K562 (cell line): ENCODE measurements at regions not wholly inside any gene's neighbourhood (a gene's known extent, or its start where the extent isn't known, plus 50 kb on each side); places are given as distances from the start of the nearest gene placed in this dataset.

Source experiments
- ATAC-seq: fragments of 200-7000 bp; cut with Tn5 transposase; 3 replicates; pipeline ENCODE4 v1.9.1; 2020; ENCODE audit warnings: moderate library complexity
- BruUV-seq: library from RNA; stranded (reverse); fragments of 400-500 nt; replicated peaks from 2 replicates; lab custom pipeline; 2021; lab: Mats Ljungman, UMichigan
- CTCF ChIA-PET: fragments of 300-600 bp; formaldehyde crosslinking; extraction: SDS; loops from one replicate; lab custom pipeline; 2021; ENCODE audit warnings: low intra/inter-chr PET ratio; lab: Yijun Ruan, JAX
- POLR2A ChIA-PET: fragments of 300-600, 350-650 bp; sonication (Branson Sonifier 250); formaldehyde crosslinking; extraction: SDS; loops from one replicate; lab custom pipeline; 2021; ENCODE audit warnings: antibody characterized with exemption, inconsistent platforms; lab: Yijun Ruan, JAX
- DNase-seq, 4 experiments: peaks; one replicate each; pipeline versions ENCODE4 v3.0.0 to v3.0.0-alpha.2; 2011 to 2018; ENCODE audit warnings: low spot score in 3 of 4, mixed read lengths in 3 of 4; ENCODE audit errors: extremely low read depth in 1 of 4
- FAIRE-seq: peaks from 2 replicates; lab custom pipeline; 2011; peaks lifted over from hg19 to GRCh38; lab: Jason Lieb, UNC
- H2AFZ ChIP-seq: 2 replicates; pipeline ENCODE4 v1.6.0; 2011; ENCODE audit warnings: low read depth, low read length, control low read depth, inconsistent platforms
- H3K27ac ChIP-seq: fragments of 200-600 bp; 3 replicates; pipeline ENCODE4 v1.8.0; 2011; ENCODE audit warnings: low read depth, mild to moderate bottlenecking, control low read depth, inconsistent platforms, low read length, moderate library complexity, mixed read lengths; ENCODE audit errors: extremely low read depth
- H3K27me3 ChIP-seq, 2 experiments: fragments of 300-600 bp in 1 of 2; 2 replicates in 1 of 2; 3 replicates in 1 of 2; pipeline versions ENCODE4 v1.6.0 to v1.8.0; 2011; ENCODE audit warnings: inconsistent platforms in 2 of 2, low read length in 2 of 2, mild to moderate bottlenecking in 1 of 2, mixed read lengths in 1 of 2, moderate library complexity in 1 of 2; ENCODE audit not compliant: control insufficient read depth in 2 of 2, insufficient read depth in 2 of 2
- H3K36me3 ChIP-seq: fragments of 300-600 bp; 3 replicates; pipeline ENCODE4 v1.8.0; 2011; ENCODE audit warnings: mild to moderate bottlenecking, low read length, inconsistent platforms; ENCODE audit not compliant: control insufficient read depth, insufficient read depth
- H3K4me1 ChIP-seq, 2 experiments: fragments of 200-600 bp in 1 of 2; replicated peaks in 1 of 2; 2 replicates in 1 of 2; 3 replicates in 1 of 2; pipeline versions ENCODE4 v1.5.1 to v1.8.0; 2011; ENCODE audit warnings: inconsistent platforms in 2 of 2, low read length in 2 of 2, mild to moderate bottlenecking in 1 of 2, mixed read lengths in 1 of 2, moderate library complexity in 1 of 2; ENCODE audit not compliant: control insufficient read depth in 2 of 2, insufficient read depth in 2 of 2
- H3K4me2 ChIP-seq: 2 replicates; pipeline ENCODE4 v1.6.1; 2011; ENCODE audit warnings: low read length, control low read depth, inconsistent platforms, mixed read lengths; ENCODE audit not compliant: insufficient read depth
- H3K4me3 ChIP-seq: fragments of 200-600 bp; sonication (generic), shearing (Covaris generic); 2 replicates; pipeline ENCODE4 v1.5.1; 2016; ENCODE audit warnings: control low read depth, inconsistent platforms
- H3K79me2 ChIP-seq: fragments of 200-600 bp; 3 replicates; pipeline ENCODE4 v1.8.0; 2011; ENCODE audit warnings: low read length, inconsistent platforms; ENCODE audit not compliant: control insufficient read depth, insufficient read depth
- H3K9ac ChIP-seq, 2 experiments: 2 replicates each; pipeline versions ENCODE4 v1.6.0 to v1.6.1; 2011; ENCODE audit warnings: low read depth in 2 of 2, low read length in 2 of 2, control low read depth in 1 of 2, inconsistent platforms in 1 of 2, mild to moderate bottlenecking in 1 of 2, mixed read lengths in 1 of 2; ENCODE audit not compliant: insufficient read depth in 1 of 2
- H3K9me1 ChIP-seq: one replicate; pipeline ENCODE4 v1.6.0; 2011; ENCODE audit warnings: inconsistent platforms, mild to moderate bottlenecking, low read length, moderate library complexity; ENCODE audit not compliant: control insufficient read depth, insufficient read depth
- H3K9me3 ChIP-seq: replicated peaks from 2 replicates; pipeline ENCODE4 v1.5.1; 2011; ENCODE audit warnings: low read depth, low read length, inconsistent platforms; ENCODE audit not compliant: control insufficient read depth, insufficient read depth
- H4K20me1 ChIP-seq: replicated peaks from 2 replicates; pipeline ENCODE4 v1.6.1; 2011; ENCODE audit warnings: low read length, inconsistent platforms, mixed read lengths; ENCODE audit not compliant: control insufficient read depth, insufficient read depth
- FOS ChIP-seq: IDR thresholded peaks from 3 replicates; pipeline ENCODE4 v1.6.1; 2011; ENCODE audit not compliant: insufficient read length; ENCODE audit errors: extremely low read depth
- FOXM1 ChIP-seq, 2 experiments: fragments of 450-650 bp in 1 of 2; sonication (generic) in 1 of 2; formaldehyde crosslinking in 1 of 2; IDR thresholded peaks; 2 replicates each; pipeline versions ENCODE4 v1.6.1 to v1.9.0; 2017 to 2022; ENCODE audit warnings: low read depth in 2 of 2, mild to moderate bottlenecking in 2 of 2, missing genetic modification reagents in 1 of 2, moderate library complexity in 1 of 2
- HDAC2 ChIP-seq: fragments of 450-650 bp; IDR thresholded peaks from 2 replicates; pipeline ENCODE4 v1.6.1; 2016; ENCODE audit warnings: mild to moderate bottlenecking
- PRPF4 ChIP-seq: fragments of 200-400 bp; formaldehyde crosslinking; IDR thresholded peaks from one replicate; pipeline ENCODE4 v1.6.1; 2017; ENCODE audit warnings: low read length, low read depth, mild to moderate bottlenecking; ENCODE audit not compliant: insufficient read depth, poor library complexity, severe bottlenecking
- ZNF507 ChIP-seq: conservative IDR thresholded peaks from 2 replicates; pipeline ENCODE4 v1.6.1; 2017; ENCODE audit warnings: missing genetic modification characterization, missing compliant biosample characterization
- ZNF583 ChIP-seq: fragments of 250-450 bp; sonication (Bioruptor Pico); IDR thresholded peaks from 2 replicates; pipeline ENCODE4 v1.4.0; 2020
- ZNF77 ChIP-seq: fragments of 250-450 bp; sonication (Bioruptor Pico); IDR thresholded peaks from 2 replicates; pipeline ENCODE4 v1.5.0; 2020
- WGBS: fragments of 100-300 bp; shearing (Covaris generic); methylation state at CpG from one replicate; pipeline ENCODE4 v1.1.6; 2016; ENCODE audit warnings: low coverage, mixed read lengths; ENCODE audit not compliant: insufficient coverage; ENCODE audit errors: missing lambda C conversion rate; 5-methylcytosine and 5-hydroxymethylcytosine counted together
- in situ Hi-C: fragments of 300-500 bp; cut with MboI; formaldehyde crosslinking; loops from 4 replicates; pipeline ENCODE4 v1.15.0; 2018; ENCODE audit warnings: inconsistent platforms, mixed read lengths
- intact Hi-C: fragments of 100-400 bp; cut with micrococcal nuclease; formaldehyde crosslinking; loops from 2 replicates; pipeline ENCODE4 v1.14.2; 2022
- TF ChIP-seq, protein P1 (sequence below), 2 experiments: fragments of 450-650 bp; IDR thresholded peaks; 2 replicates each; pipeline ENCODE4 v1.6.1; 2018; ENCODE audit warnings: mild to moderate bottlenecking in 2 of 2, low read depth in 1 of 2; ENCODE audit not compliant: partially characterized antibody in 2 of 2
- TF ChIP-seq, protein P2 (sequence below): sonication (generic); formaldehyde crosslinking; IDR thresholded peaks from 2 replicates; pipeline ENCODE4 v1.8.1; 2022; ENCODE audit warnings: missing genetic modification reagents
- TF ChIP-seq, protein P3 (sequence below): sonication (generic); formaldehyde crosslinking; IDR thresholded peaks from 2 replicates; pipeline ENCODE4 v1.8.1; 2022; ENCODE audit warnings: missing genetic modification reagents

DNA sequence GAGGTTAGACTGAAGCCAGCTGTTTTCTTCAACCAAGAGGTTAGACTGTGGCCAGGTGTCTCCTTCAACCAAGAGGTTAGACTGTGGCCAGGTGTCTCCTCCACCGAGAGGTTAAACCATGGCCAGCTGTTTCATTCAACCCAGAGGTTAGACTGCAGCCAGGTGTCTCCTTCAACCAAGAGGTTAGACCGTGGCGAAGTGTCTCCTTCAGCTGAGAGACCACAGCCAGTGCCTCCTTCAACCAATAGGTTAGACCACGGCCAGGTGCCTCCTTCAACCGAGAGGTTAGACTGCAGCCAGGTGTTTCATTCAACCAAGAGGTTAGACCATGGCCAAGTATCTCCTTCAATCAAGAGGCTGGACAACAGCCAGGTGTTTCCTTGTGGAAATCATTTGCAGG, 498.1 kb downstream of the TBC1D22A start:
- no peaks in the 10 kb centered on the region for H3K36me3 ChIP-seq
- no peak for ATAC-seq
- H3K27me3 ChIP-seq = peaks cover 0 to 17% of the 10 kb centered on the region in 2 experiments; a peak in 2 of 5 replicates
- H3K4me2 ChIP-seq = no peak overlapping the region
- in situ Hi-C loops (no loop called here), intact Hi-C loops (no loop called here)
- no peaks in the 10 kb centered on the region for H3K79me2 ChIP-seq
- ChIA-PET POLR2A (no interaction called here), CTCF (no interaction called here)
- H3K4me1 ChIP-seq = no peaks in the 10 kb centered on the region
- WGBS = 8% methylated on average over 4 of the region's 5 CpGs
- no TSS peak for BruUV-seq
- H3K9me3 ChIP-seq = no peaks in the 10 kb centered on the region
- no peaks in the 10 kb centered on the region for H3K9me1 ChIP-seq
- no peak overlapping the region for H3K4me3 ChIP-seq
- H4K20me1 ChIP-seq = no peaks in the 10 kb centered on the region
- H3K9ac ChIP-seq = no peak overlapping the region
- H3K27ac ChIP-seq = no peak overlapping the region
- no peak for FAIRE-seq
- TF ChIP-seq FOS (no peak), HDAC2 (no peak), ZNF507 (no peak), ZNF77 (no peak), PRPF4 (no peak), ZNF583 (no peak), FOXM1 (IDR thresholded peaks at IDR 0.05; ENCODE audit: low read depth) (no peak), FOXM1 (CRISPR knock-in tag; IDR thresholded peaks at IDR 0.05; ENCODE audit: low read depth) (no peak)
- TF ChIP-seq, protein P1, sequence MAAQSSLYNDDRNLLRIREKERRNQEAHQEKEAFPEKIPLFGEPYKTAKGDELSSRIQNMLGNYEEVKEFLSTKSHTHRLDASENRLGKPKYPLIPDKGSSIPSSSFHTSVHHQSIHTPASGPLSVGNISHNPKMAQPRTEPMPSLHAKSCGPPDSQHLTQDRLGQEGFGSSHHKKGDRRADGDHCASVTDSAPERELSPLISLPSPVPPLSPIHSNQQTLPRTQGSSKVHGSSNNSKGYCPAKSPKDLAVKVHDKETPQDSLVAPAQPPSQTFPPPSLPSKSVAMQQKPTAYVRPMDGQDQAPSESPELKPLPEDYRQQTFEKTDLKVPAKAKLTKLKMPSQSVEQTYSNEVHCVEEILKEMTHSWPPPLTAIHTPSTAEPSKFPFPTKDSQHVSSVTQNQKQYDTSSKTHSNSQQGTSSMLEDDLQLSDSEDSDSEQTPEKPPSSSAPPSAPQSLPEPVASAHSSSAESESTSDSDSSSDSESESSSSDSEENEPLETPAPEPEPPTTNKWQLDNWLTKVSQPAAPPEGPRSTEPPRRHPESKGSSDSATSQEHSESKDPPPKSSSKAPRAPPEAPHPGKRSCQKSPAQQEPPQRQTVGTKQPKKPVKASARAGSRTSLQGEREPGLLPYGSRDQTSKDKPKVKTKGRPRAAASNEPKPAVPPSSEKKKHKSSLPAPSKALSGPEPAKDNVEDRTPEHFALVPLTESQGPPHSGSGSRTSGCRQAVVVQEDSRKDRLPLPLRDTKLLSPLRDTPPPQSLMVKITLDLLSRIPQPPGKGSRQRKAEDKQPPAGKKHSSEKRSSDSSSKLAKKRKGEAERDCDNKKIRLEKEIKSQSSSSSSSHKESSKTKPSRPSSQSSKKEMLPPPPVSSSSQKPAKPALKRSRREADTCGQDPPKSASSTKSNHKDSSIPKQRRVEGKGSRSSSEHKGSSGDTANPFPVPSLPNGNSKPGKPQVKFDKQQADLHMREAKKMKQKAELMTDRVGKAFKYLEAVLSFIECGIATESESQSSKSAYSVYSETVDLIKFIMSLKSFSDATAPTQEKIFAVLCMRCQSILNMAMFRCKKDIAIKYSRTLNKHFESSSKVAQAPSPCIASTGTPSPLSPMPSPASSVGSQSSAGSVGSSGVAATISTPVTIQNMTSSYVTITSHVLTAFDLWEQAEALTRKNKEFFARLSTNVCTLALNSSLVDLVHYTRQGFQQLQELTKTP (IDR thresholded peaks at IDR 0.05; ENCODE audit: low read depth in 1 of 2, partially characterized antibody in 2 of 2) = no peak
- TF ChIP-seq, protein P2, sequence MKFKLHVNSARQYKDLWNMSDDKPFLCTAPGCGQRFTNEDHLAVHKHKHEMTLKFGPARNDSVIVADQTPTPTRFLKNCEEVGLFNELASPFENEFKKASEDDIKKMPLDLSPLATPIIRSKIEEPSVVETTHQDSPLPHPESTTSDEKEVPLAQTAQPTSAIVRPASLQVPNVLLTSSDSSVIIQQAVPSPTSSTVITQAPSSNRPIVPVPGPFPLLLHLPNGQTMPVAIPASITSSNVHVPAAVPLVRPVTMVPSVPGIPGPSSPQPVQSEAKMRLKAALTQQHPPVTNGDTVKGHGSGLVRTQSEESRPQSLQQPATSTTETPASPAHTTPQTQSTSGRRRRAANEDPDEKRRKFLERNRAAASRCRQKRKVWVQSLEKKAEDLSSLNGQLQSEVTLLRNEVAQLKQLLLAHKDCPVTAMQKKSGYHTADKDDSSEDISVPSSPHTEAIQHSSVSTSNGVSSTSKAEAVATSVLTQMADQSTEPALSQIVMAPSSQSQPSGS (CRISPR knock-in tag) = no peak
- TF ChIP-seq, protein P3, sequence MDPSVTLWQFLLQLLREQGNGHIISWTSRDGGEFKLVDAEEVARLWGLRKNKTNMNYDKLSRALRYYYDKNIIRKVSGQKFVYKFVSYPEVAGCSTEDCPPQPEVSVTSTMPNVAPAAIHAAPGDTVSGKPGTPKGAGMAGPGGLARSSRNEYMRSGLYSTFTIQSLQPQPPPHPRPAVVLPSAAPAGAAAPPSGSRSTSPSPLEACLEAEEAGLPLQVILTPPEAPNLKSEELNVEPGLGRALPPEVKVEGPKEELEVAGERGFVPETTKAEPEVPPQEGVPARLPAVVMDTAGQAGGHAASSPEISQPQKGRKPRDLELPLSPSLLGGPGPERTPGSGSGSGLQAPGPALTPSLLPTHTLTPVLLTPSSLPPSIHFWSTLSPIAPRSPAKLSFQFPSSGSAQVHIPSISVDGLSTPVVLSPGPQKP = no peak
- no peak overlapping the region for H2AFZ ChIP-seq
- no peak for DNase-seq
